ENCODE measurements at regions not wholly inside any gene's neighbourhood (a gene's known extent, or its start where the extent isn't known, plus 50 kb on each side); places are given as distances from the start of the nearest gene placed in this dataset.
"Not testable (repeated sequence)": the region's sequence is repeated elsewhere in the genome, so short reads cannot be mapped to it uniquely, and the experiment has no call there.

DNA sequence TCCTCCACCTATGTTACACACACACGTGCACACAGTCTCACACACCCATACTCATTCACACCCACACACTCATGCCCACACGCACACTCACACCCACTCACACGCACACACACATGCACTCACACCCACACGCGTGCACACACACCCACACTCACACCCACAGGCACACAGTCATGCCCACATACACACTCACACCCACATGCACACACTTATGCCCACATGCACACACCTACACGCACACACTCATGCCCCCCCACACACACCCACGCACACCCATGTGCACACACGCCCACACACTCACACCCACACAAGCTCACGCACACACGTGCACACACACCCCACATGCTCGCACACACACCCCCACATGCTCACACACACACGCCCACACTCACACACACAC, 140.0 kb downstream of the F11 start:
- no peak for ATAC-seq

DNA sequence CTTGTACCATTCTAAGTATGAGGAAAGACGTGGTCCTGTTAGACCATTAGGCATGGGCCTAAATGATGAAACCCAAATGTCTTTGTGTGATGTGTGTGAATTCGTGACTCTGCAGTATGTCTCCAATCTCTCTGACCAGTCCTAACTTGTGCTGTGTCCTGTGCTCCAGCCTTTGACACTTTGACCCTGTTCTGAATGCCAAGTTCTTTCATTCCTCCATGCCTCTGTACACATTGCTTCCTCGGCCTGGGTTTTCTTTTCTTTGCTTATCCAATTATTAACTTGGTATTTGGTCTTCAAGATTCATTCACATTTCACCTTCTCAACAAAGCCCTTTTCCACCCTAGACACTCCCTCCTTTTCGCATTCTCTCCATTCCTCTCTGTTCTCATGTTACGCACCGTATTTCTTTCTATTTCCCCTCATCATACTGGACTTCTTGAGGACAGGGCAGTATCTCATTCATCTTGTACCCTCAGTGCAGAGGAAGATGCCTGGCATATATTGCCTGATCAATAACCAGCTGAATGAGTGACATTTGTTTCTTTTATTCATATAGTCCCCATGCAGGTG, 138.7 kb downstream of the F11 start:
- 60 to 75% methylated on average over 6 of the region's 6 CpGs for WGBS, 2 donors (ENCODE audit: low coverage in 1 of 2)

More for the DNA sequence above, 140.0 kb downstream of the F11 start:
- H3K4me3 ChIP-seq: no peak overlapping the region
- H3K4me1 ChIP-seq: no peaks in the 10 kb centered on the region
- TF ChIP-seq, protein P1, sequence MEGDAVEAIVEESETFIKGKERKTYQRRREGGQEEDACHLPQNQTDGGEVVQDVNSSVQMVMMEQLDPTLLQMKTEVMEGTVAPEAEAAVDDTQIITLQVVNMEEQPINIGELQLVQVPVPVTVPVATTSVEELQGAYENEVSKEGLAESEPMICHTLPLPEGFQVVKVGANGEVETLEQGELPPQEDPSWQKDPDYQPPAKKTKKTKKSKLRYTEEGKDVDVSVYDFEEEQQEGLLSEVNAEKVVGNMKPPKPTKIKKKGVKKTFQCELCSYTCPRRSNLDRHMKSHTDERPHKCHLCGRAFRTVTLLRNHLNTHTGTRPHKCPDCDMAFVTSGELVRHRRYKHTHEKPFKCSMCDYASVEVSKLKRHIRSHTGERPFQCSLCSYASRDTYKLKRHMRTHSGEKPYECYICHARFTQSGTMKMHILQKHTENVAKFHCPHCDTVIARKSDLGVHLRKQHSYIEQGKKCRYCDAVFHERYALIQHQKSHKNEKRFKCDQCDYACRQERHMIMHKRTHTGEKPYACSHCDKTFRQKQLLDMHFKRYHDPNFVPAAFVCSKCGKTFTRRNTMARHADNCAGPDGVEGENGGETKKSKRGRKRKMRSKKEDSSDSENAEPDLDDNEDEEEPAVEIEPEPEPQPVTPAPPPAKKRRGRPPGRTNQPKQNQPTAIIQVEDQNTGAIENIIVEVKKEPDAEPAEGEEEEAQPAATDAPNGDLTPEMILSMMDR (IDR thresholded peaks at IDR 0.05): no peak
- TF ChIP-seq EP300 (IDR thresholded peaks at IDR 0.05): no peak
- no peak for TF ChIP-seq POLR2AphosphoS5 (IDR thresholded peaks at IDR 0.05)
- no peaks in the 10 kb centered on the region for H3K36me3 ChIP-seq
- no peak overlapping the region for H3K27ac ChIP-seq
- no peaks in the 10 kb centered on the region for H3K9me3 ChIP-seq
- WGBS, 2 donors (ENCODE audit: low coverage in 1 of 2): 76 to 91% methylated on average over 10 to 12 of the region's 12 CpGs
- no peaks in the 10 kb centered on the region for H3K27me3 ChIP-seq

DNA sequence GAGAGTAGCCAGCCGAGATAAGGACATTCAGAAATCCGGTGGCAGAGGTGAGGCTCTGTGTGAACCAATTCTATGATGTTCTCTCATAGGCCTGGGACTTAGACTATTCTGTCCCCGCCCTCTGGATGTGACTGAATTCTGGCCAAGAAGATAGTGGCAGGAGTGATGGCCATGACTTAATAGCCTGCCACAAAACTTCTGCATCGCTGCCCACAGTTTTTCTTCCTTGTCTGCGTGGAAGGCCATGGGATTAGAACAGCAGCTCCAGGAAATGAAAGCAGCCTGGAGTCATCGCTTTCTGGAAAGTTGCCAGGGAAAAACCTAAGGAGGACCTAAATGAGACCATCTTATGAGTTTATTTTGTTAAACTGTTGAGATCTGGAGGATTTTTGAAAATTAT, 134.7 kb downstream of the F11 start:
- H3K36me3 ChIP-seq: no peaks in the 10 kb centered on the region
- TF ChIP-seq POLR2A (IDR thresholded peaks at IDR 0.05): no peak
- WGBS, 2 donors (ENCODE audit: low coverage in 1 of 2): 43 to 55% methylated on average over 4 to 6 of the region's 6 CpGs
- no peak overlapping the region for H3K27ac ChIP-seq
- no peak for ATAC-seq
- no peaks in the 10 kb centered on the region for H3K27me3 ChIP-seq
- no peaks in the 10 kb centered on the region for H3K4me1 ChIP-seq
- no peaks in the 10 kb centered on the region for H3K9me3 ChIP-seq
- H3K4me3 ChIP-seq: no peak overlapping the region

More for the DNA sequence above, 138.7 kb downstream of the F11 start:
- no peak for ATAC-seq
- no peak for TF ChIP-seq EP300 (IDR thresholded peaks at IDR 0.05)
- TF ChIP-seq POLR2A (IDR thresholded peaks at IDR 0.05): no peak
- TF ChIP-seq POLR2AphosphoS5 (IDR thresholded peaks at IDR 0.05): no peak
- TF ChIP-seq, protein P1 (IDR thresholded peaks at IDR 0.05): no peak
- Histone ChIP-seq H3K36me3 (no peaks in the 10 kb centered on the region), H3K4me3 (no peak overlapping the region), H3K27ac (no peak overlapping the region), H3K27me3 (no peaks in the 10 kb centered on the region), H3K4me1 (no peaks in the 10 kb centered on the region), H3K9me3 (no peaks in the 10 kb centered on the region)

DNA sequence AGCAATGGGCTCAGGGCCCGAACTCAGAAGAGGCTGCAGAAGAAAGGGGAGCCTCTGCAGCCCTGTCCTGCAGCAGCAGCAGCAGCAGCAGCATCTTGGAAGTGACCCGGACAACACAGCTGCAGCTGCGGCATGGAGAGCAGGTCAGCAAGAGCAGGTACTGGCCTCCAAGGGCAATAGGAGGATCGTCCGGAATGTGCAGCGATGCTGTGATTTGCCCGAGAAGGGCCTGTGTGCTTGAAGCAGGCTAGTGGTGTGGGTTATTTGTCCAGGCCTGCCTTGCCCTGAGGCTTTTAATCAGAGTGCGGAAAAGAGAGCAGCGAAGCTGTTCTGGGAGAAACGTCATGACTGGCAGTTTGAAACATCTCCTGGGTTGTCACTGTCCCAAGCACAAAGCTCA, 126.0 kb downstream of the F11 start:
- Histone ChIP-seq H3K4me3 (no peak overlapping the region), H3K9me3 (no peaks in the 10 kb centered on the region), H3K27me3 (no peaks in the 10 kb centered on the region), H3K4me1 (no peaks in the 10 kb centered on the region), H3K27ac (no peak overlapping the region), H3K36me3 (no peaks in the 10 kb centered on the region)
- TF ChIP-seq POLR2A (IDR thresholded peaks at IDR 0.05) (no peak), EP300 (IDR thresholded peaks at IDR 0.05) (no peak), POLR2AphosphoS5 (IDR thresholded peaks at IDR 0.05) (no peak)
- TF ChIP-seq, protein P1 (IDR thresholded peaks at IDR 0.05): no peak
- ATAC-seq: no peak
- WGBS, 2 donors (ENCODE audit: low coverage in 1 of 2): 67% methylated on average over 1 of the region's 10 CpGs; no CpG with 5 or more reads in 1 of the 2 donors

DNA sequence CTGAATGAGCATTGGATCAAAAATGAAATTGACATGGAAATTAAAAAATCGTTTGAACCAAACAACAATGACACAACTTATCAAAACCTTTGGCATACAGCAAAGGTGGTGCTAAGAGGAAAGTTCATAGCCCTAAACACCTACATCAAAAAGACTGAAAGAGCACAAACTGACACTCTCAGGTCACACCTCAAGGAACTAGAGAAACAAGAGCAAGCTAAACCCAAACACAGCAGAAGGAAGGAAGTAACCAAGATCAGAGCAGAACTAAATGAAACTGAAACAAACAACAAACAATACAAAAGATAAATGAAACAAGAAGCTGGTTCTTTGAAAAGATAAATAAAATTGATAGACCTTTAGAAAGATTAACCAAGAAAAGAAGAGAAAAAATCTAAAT, 118.3 kb downstream of the F11 start:
- H3K9me3 ChIP-seq, H3K4me3 ChIP-seq, H3K4me1 ChIP-seq, H3K36me3 ChIP-seq, H3K27me3 ChIP-seq, H3K27ac ChIP-seq, ATAC-seq: not testable (repeated sequence)
- 14 to 43% methylated on average over 1 of the region's 1 CpG for WGBS, 2 donors (ENCODE audit: low coverage in 1 of 2)

DNA sequence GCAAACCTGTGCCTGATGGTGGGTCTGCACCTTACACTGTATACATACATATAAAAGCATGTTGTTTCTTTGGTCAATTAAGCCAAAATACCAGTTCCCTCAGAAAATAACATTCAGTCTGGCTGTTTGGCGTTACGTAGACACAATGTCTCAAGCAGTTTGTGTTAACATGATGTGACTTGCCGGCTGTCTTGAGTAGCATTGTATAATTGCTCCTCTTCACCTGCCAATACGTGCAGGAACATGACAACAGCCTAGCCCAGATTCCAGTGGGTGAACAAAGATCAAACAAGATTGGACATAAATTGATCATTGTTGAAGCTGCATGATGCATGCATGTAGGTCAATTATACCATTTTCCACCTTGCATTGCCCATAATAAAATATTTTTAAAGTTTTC, 102.3 kb downstream of the F11 start:
- H3K27me3 ChIP-seq: no peaks in the 10 kb centered on the region
- H3K36me3 ChIP-seq: no peaks in the 10 kb centered on the region
- H3K9me3 ChIP-seq: peaks cover 0 to 18% (median 0%) of the 10 kb centered on the region in 3 donors
- ATAC-seq: no peak
- H3K4me3 ChIP-seq: no peak overlapping the region
- no peaks in the 10 kb centered on the region for H3K4me1 ChIP-seq
- 66 to 74% methylated on average over 4 of the region's 4 CpGs for whole genome bisulfite sequencing, 2 donors (ENCODE audit: low coverage in 1 of 2)
- TF ChIP-seq, protein P1 (IDR thresholded peaks at IDR 0.05): no peak
- TF ChIP-seq POLR2AphosphoS5 (IDR thresholded peaks at IDR 0.05) (no peak), EP300 (IDR thresholded peaks at IDR 0.05) (no peak), POLR2A (IDR thresholded peaks at IDR 0.05) (no peak)
- no peak overlapping the region for H3K27ac ChIP-seq
